HG03439 (cell line): ENCODE measurements at regions not wholly inside any gene's neighbourhood (a gene's known extent, or its start where the extent isn't known, plus 50 kb on each side); places are given as distances from the start of the nearest gene placed in this dataset.
"Not testable (repeated sequence)": the region's sequence is repeated elsewhere in the genome, so short reads cannot be mapped to it uniquely, and the experiment has no call there.

ENCODE experiments used
- ATAC-seq: cut with Tn5 transposase; IDR thresholded peaks from one replicate; pipeline ENCODE4 v1.9.1; 2021; ENCODE audit warnings: mild to moderate bottlenecking, moderate library complexity; ENCODE audit not compliant: unreplicated experiment

- ATAC-seq: no peak
Observed at GRCh38 chr10:45180946-45181875, 134.2 kb downstream of the OR13A1 start.

DNA sequence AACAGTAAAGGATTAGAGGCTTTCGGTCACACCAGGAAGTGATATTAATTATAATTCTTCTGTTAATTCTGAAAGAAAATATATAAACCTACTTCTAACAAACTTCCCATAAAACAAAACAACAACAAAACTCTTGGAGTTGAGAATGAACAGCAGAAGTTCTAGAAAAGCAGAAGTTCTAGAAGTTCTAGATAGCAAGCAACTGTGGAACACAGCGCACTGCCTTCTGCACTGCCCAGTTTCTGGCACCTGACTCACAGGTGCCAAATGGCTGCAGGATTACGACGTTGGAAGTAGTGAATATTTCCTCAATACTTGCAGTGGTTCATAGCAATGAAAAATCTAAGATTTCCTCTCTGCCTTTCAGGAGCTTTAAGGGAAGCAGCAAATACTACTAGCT, 132.2 kb downstream of the OR13A1 start:
- ATAC-seq: no peak

DNA sequence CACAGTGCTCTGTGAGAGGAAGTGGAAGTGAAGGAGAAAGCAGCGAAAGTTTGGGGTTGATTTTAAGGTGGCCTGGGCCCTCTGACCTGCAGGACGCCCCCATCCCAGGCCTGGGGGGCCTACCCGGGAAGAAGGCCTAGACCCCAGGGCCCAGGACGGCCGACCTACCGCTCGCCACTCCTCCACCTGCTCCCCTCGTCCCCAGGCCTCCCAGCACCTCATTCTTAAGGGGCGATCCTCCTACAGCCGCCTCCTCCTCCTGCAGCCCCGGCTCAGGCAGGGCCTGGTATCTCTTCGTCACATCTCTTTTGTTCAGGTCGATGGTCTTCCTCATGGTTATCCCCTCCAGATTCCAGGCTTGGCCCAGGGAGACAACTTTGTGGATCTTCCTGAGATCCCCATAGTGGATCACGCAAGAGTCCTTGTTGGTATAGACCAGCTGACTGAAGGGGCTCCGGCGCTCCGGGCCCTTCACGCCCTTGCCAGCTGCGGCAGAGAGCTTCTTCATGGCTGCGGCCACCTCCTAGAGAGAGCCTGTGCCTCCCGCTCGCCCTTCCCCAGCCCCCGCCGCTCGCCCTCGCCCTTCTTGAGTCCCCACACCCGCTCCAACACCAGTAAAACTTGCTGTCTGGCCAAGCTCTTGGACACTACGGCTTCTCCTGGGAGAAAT, 117.5 kb downstream of the OR13A1 start:
- ATAC-seq: no peak

GRCh38 chr10:45198486-45199204, 116.8 kb downstream of the OR13A1 start:
- ATAC-seq: no peak

DNA sequence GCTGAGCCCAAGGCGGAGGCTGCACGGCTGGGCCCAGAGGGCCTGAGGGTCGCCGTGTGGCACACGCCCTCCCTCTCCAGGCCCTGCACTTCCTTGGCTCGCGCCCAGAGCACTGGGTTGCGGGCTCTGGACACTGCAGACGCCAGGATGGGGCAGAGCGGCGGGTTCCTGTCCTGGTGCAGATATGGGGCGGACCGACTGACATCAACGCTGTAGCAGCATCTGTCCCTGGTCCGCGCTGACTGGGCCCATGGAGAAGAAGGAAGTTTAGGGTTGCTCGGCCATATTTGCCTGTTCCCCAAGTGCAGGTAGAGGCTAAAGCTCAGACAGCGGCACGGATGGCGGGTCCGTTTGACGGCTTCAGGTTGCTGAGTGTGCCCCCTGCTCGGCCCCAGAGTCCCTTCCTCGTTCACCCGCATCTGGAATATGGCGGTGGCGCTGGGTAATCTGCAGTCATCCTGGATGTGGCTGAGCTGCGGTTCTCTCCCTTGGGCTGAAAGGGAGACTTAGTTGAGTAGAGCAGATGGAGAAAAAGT, 116.1 kb downstream of the OR13A1 start:
- no peak for ATAC-seq

- no peak for ATAC-seq
Observed at GRCh38 chr10:45201271-45201670, 114.1 kb downstream of the OR13A1 start.

DNA sequence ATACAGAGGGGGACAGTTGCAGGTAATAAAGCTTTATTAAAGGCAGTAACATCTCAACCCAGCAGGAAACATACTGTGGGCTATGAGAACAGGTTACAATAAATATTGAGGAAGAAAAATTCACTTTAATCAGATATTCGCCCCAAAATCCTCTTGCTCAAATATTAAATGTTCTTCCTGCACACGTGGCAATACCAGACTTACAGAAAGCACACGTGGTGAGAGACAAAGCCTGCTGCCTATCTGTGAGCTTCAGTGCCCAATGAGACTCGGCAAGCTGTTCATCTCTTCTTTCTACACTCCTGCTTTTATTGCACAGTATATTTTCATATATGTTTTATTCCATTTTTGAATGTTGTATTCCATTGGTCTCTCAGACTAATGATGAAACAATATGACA, 113.2 kb downstream of the OR13A1 start:
- no peak for ATAC-seq

GRCh38 chr10:45204954-45205775, 110.2 kb downstream of the OR13A1 start:
- ATAC-seq: no peak

DNA sequence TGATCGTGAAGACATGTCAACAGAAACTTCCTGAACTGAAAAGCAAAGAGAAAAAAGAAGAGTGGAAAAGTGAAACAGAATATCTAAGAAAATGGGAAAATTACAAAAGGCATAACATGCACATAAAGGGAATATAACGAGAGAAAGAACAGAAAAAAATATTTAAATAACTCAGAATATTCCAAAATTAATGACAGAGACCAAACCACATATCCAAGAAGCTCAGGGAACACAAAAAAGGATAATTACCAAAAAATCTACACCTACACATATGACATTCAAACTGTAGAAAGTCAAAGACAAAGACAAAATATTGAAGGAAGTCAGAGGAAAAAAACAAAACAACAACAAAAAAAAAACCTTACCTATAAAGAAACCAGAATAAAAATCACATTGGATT, 105.5 kb downstream of the OR13A1 start:
- ATAC-seq: no peak

DNA sequence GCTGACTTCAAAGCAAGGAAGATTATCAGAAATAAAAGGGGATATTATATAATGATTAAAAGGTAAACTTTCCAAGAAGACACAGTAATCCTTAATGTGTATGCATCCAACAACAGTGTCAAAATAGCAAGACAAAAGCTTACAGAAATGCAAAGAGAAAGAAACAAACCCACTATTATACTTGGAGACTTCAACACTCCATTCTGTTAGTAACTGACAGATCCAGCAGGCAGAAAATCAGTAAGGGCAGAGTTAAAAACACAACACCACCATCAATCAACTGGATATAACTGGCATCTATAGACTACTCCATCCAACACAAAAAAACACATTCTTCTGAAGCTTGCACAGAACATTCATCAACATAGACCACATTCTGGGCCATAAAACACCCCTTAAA, 103.8 kb downstream of the OR13A1 start:
- no peak for ATAC-seq

GRCh38 chr10:45219416-45219815, 96.0 kb downstream of the OR13A1 start:
- no peak for ATAC-seq

- ATAC-seq: no peak
Observed at GRCh38 chr10:45220931-45221330, 94.5 kb downstream of the OR13A1 start.

DNA sequence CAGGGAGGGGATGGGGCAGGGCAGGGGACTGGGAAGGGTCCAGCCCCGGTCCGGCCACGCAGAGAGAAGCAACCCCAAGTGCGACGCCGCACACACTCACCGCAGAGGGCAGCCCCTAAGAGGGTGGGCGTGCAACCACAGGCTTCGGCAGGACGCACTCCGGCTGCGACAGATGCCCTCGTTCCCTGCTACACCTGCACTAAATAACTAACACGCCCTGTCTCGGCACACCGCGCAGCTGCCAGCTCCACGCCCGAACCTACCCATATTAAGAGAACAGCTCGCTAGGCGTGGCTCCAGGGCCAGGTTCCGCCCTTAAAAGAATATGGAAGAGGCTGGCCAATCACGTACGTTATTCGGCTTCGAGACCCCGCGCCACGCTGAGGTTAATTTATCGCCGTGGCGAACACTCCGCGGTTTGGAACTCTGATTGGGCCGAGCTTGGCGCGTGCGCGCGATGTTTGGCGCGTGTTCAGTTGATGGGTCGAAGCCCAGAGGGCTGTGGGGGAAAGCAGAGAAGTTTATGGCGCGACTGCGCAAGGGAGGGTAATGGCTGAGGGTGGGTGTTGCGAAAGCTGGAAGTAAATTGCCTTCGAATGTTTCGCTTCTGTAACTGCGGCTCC, 91.1 kb downstream of the OR13A1 start:
- ATAC-seq: no peak

GRCh38 chr10:45227042-45227441, 88.4 kb downstream of the OR13A1 start:
- ATAC-seq: no peak

DNA sequence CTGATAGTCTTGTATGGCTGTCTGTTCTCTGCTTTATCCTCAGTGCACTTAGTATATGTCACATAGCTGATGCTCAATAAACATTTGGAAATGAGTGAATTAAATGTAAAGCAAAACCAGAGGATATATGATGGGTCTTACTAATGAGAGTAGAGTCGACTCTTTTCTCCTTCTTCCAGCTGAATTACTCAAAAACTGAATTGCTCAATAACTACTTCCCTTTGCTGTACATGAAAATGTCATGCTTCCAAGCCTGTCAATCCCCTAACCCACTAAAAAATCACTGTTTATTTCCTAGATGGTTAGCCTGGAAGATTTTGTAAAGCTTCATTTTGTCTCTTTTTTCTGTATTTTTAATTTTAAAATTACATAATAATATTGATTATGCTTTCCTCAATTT, 88.0 kb downstream of the OR13A1 start:
- ATAC-seq: no peak

DNA sequence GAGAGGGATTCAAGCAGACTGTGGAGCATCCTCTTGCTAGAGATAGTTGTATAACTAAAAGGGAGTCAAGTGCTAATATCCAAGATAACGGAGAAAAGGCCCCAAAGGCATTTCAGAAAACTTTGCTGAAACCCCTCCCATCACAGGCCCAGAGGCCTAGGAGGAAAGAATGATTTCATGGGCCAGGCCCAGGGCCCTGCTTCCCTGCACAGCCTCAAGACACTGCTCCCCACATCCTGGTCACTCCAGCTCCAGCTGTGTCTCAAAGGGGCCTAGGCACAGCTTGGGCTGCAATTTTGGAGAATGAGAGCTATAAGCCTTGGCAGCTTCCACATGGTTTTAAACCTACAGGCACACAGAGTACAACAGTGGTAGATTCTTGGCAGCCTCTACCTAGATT, 85.6 kb downstream of the OR13A1 start:
- no peak for ATAC-seq

- not testable (repeated sequence) for ATAC-seq
Observed at GRCh38 chr10:45235260-45235769, 80.1 kb downstream of the OR13A1 start.

GRCh38 chr10:45235798-45236220, 79.6 kb downstream of the OR13A1 start:
- ATAC-seq: no peak

GRCh38 chr10:45238896-45239295, 76.5 kb downstream of the OR13A1 start:
- no peak for ATAC-seq

- no peak for ATAC-seq
Observed at GRCh38 chr10:45239642-45240041, 75.8 kb downstream of the OR13A1 start.
